HCT116 (cell line): ENCODE measurements at regions not wholly inside any gene's neighbourhood (a gene's known extent, or its start where the extent isn't known, plus 50 kb on each side); places are given as distances from the start of the nearest gene placed in this dataset.
A peak's percentile ranks its signal among the peaks of the same experiment; 100 is the strongest.

ENCODE experiments used
- CEBPB ChIP-seq: IDR thresholded peaks from 2 replicates; pipeline ENCODE4 v1.6.1; 2012; ENCODE audit warnings: low read depth
- EGR1 ChIP-seq: IDR thresholded peaks from 2 replicates; pipeline ENCODE4 v1.6.1; 2012; ENCODE audit warnings: low read depth
- EZH2 ChIP-seq: fragments of 200-600 bp; sonication (generic); IDR thresholded peaks from 2 replicates; pipeline ENCODE4 v1.6.1; 2017; ENCODE audit warnings: antibody characterized with exemption, mixed run types
- EZH2phosphoT487 ChIP-seq: fragments of 200-600 bp; IDR thresholded peaks from 2 replicates; pipeline ENCODE4 v1.6.1; 2018; ENCODE audit warnings: antibody characterized with exemption, borderline replicate concordance
- FOSL1 ChIP-seq: IDR thresholded peaks from 2 replicates; pipeline ENCODE4 v1.6.1; 2012; ENCODE audit warnings: low read depth
- POLR2A ChIP-seq: IDR thresholded peaks from 2 replicates; pipeline ENCODE4 v1.7.0; 2011; ENCODE audit warnings: borderline replicate concordance; ENCODE audit not compliant: insufficient read depth, insufficient read length; ENCODE audit errors: extremely low read depth
- POLR2AphosphoS5 ChIP-seq: IDR thresholded peaks from 2 replicates; pipeline ENCODE4 v1.6.1; 2011; ENCODE audit warnings: mild to moderate bottlenecking, low read depth, low read length, moderate library complexity
- RAD21 ChIP-seq: IDR thresholded peaks from 2 replicates; pipeline ENCODE4 v1.6.1; 2012; ENCODE audit warnings: low read depth, mild to moderate bottlenecking
- YY1 ChIP-seq: IDR thresholded peaks from 2 replicates; pipeline ENCODE4 v1.6.1; 2011; ENCODE audit warnings: low read length, low read depth, moderate library complexity, mild to moderate bottlenecking; ENCODE audit not compliant: insufficient replicate concordance; ENCODE audit errors: extremely low read depth
- TF ChIP-seq, protein P1 (sequence below), 3 experiments: fragments of 200-600 bp in 1 of 3; sonication (generic) in 1 of 3; IDR thresholded peaks in 2 of 3; conservative IDR thresholded peaks in 1 of 3; 2 replicates each; pipeline ENCODE4 v1.5.1; 2012 to 2017; ENCODE audit warnings: low read depth in 2 of 3, low read length in 2 of 3, antibody characterized with exemption in 1 of 3, borderline replicate concordance in 1 of 3, control low read depth in 1 of 3, mild to moderate bottlenecking in 1 of 3, mixed read lengths in 1 of 3, mixed run types in 1 of 3, moderate library complexity in 1 of 3; ENCODE audit not compliant: insufficient read depth in 1 of 3
- TF ChIP-seq, protein P2 (sequence below): IDR thresholded peaks from 2 replicates; pipeline ENCODE4 v1.6.1; 2012
- TF ChIP-seq, protein P3 (sequence below): IDR thresholded peaks from 2 replicates; pipeline ENCODE4 v1.6.1; 2011; ENCODE audit warnings: mild to moderate bottlenecking, low read length, moderate library complexity; ENCODE audit not compliant: insufficient replicate concordance; ENCODE audit errors: extremely low read depth

DNA sequence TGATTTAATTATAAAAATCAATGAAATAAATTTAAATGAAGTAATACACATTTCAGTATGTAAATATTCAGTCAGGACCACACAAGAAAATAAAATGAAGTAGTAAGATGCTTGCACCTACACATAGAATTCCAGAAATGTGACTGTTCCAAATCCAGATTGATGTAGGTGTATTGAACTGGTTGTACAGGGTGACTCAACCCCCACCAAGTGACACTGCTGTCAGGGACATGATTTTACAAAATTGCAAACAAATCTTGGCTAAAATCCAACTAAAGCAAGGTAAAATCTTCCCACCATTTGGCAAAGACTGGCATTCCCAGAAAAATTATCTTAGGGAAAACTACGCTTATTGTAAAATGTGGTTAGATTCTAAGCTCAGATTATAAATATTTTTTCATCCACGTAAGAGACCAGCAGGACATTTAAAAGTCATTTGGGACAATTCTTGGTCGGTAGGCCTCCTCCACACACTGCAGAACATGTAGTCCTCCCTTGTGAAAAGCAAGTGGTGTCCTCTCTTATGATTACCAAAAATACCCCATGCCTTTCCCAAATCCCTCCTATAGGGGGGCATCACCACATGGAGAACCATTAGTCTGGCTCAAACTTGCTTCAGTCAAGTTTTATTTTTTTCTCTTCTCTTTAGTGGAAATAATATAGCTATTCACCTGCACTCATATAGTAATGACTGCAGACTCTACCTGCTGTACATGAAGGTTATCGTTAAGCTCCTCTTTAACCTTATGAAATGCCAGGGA lies 287.1 kb upstream of the SMIM30 start:
- TF ChIP-seq, protein P1, sequence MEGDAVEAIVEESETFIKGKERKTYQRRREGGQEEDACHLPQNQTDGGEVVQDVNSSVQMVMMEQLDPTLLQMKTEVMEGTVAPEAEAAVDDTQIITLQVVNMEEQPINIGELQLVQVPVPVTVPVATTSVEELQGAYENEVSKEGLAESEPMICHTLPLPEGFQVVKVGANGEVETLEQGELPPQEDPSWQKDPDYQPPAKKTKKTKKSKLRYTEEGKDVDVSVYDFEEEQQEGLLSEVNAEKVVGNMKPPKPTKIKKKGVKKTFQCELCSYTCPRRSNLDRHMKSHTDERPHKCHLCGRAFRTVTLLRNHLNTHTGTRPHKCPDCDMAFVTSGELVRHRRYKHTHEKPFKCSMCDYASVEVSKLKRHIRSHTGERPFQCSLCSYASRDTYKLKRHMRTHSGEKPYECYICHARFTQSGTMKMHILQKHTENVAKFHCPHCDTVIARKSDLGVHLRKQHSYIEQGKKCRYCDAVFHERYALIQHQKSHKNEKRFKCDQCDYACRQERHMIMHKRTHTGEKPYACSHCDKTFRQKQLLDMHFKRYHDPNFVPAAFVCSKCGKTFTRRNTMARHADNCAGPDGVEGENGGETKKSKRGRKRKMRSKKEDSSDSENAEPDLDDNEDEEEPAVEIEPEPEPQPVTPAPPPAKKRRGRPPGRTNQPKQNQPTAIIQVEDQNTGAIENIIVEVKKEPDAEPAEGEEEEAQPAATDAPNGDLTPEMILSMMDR (IDR thresholded peaks at IDR 0.05 in 2 of 3, conservative IDR thresholded peaks at IDR 0.05 in 1 of 3; ENCODE audit: borderline replicate concordance in 1 of 3, insufficient read depth in 1 of 3, low read depth in 2 of 3, low read length in 2 of 3), result peak in 1 of 3 experiments; percentile 16; a peak in 1 of 6 replicates
- TF ChIP-seq POLR2A (no peak), POLR2AphosphoS5 (no peak), EZH2phosphoT487 (no peak), FOSL1 (no peak), RAD21 (no peak), EGR1 (no peak), CEBPB (no peak), YY1 (no peak), EZH2 (no peak)
- TF ChIP-seq, protein P2, sequence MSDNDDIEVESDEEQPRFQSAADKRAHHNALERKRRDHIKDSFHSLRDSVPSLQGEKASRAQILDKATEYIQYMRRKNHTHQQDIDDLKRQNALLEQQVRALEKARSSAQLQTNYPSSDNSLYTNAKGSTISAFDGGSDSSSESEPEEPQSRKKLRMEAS, result no peak
- TF ChIP-seq, protein P3, sequence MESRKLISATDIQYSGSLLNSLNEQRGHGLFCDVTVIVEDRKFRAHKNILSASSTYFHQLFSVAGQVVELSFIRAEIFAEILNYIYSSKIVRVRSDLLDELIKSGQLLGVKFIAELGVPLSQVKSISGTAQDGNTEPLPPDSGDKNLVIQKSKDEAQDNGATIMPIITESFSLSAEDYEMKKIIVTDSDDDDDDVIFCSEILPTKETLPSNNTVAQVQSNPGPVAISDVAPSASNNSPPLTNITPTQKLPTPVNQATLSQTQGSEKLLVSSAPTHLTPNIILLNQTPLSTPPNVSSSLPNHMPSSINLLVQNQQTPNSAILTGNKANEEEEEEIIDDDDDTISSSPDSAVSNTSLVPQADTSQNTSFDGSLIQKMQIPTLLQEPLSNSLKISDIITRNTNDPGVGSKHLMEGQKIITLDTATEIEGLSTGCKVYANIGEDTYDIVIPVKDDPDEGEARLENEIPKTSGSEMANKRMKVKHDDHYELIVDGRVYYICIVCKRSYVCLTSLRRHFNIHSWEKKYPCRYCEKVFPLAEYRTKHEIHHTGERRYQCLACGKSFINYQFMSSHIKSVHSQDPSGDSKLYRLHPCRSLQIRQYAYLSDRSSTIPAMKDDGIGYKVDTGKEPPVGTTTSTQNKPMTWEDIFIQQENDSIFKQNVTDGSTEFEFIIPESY, result no peak
